B cell (primary cell): ENCODE measurements at regions not wholly inside any gene's neighbourhood (a gene's known extent, or its start where the extent isn't known, plus 50 kb on each side); places are given as distances from the start of the nearest gene placed in this dataset.

Experiments used
- ATAC-seq: fragments of 200-7000 bp; cut with Tn5 transposase; one replicate; pipeline ENCODE4 v1.10.0; 2021; ENCODE audit warnings: low read depth, mild to moderate bottlenecking, moderate number of reproducible peaks, moderate library complexity
- CTCF ChIA-PET: fragments of 350-600 bp; sonication (Branson Sonifier 250); formaldehyde crosslinking; loops from one replicate; lab custom pipeline; 2021; ENCODE audit warnings: antibody characterized with exemption, inconsistent platforms; lab: Charles Lee
- POLR2A ChIA-PET: fragments of 350-600 bp; sonication (Branson Sonifier 250); formaldehyde crosslinking; loops from one replicate; lab custom pipeline; 2021; ENCODE audit warnings: antibody characterized with exemption; lab: Charles Lee
- DNase-seq: peaks from one replicate; pipeline ENCODE4 v3.0.0; 2013
- H2AFZ ChIP-seq: 2 replicates; pipeline ENCODE4 v1.6.1; 2012; ENCODE audit warnings: mild to moderate bottlenecking, low read depth, low read length; ENCODE audit not compliant: insufficient read depth, poor library complexity, severe bottlenecking
- H3K27ac ChIP-seq, 2 donors: 1 replicate in 1 of 2; 2 replicates in 1 of 2; pipeline ENCODE4 v1.5.1; 2012 to 2013; ENCODE audit warnings: low read length in 2 of 2, mild to moderate bottlenecking in 2 of 2, moderate library complexity in 1 of 2
- H3K27me3 ChIP-seq, 4 experiments: fragments of 200-600 bp in 1 of 4; sonication (generic) in 1 of 4; replicated peaks in 1 of 4; 1 replicate in 2 of 4; 2 replicates in 2 of 4; pipeline versions ENCODE4 v1.6.1 to v1.7.0; 2013 to 2016; ENCODE audit warnings: low read length in 3 of 4, mild to moderate bottlenecking in 2 of 4, mixed read lengths in 1 of 4, moderate library complexity in 1 of 4; ENCODE audit not compliant: insufficient read depth in 4 of 4, control insufficient read depth in 3 of 4; ENCODE audit errors: control extremely low read depth in 1 of 4
- H3K36me3 ChIP-seq, 2 experiments: replicated peaks in 1 of 2; 1 replicate in 1 of 2; 2 replicates in 1 of 2; pipeline versions ENCODE4 v1.6.1 to v1.7.1; 2013; ENCODE audit warnings: low read length in 1 of 2; ENCODE audit not compliant: insufficient read depth in 2 of 2, control insufficient read depth in 1 of 2; ENCODE audit errors: control extremely low read depth in 1 of 2, extremely low read depth in 1 of 2
- H3K4me1 ChIP-seq, 2 donors: fragments of 200-600 bp in 1 of 2; sonication (generic) in 1 of 2; 1 replicate in 1 of 2; 2 replicates in 1 of 2; pipeline versions ENCODE4 v1.5.1 to v1.6.1; 2013 to 2017; ENCODE audit warnings: low read length in 2 of 2; ENCODE audit not compliant: control insufficient read depth in 2 of 2, insufficient read depth in 2 of 2
- H3K4me2 ChIP-seq: replicated peaks from 2 replicates; pipeline ENCODE3; 2012; ENCODE audit warnings: mild to moderate bottlenecking, low read depth, low read length; ENCODE audit not compliant: poor library complexity, severe bottlenecking
- H3K4me3 ChIP-seq, 5 experiments: fragments of 200-600 bp in 1 of 5; sonication (generic) in 1 of 5; 1 replicate in 3 of 5; 2 replicates in 2 of 5; pipeline versions ENCODE4 v1.5.1 to v1.7.0; 2011 to 2016; ENCODE audit warnings: low read length in 4 of 5, mild to moderate bottlenecking in 4 of 5, low read depth in 2 of 5, control low read depth in 1 of 5, moderate library complexity in 1 of 5; ENCODE audit not compliant: insufficient read depth in 1 of 5; ENCODE audit errors: control extremely low read depth in 1 of 5, extremely low read depth in 1 of 5
- H3K79me2 ChIP-seq: fragments of 200-600 bp; sonication (generic); one replicate; pipeline ENCODE4 v1.6.0; 2016; ENCODE audit warnings: low read length; ENCODE audit not compliant: control insufficient read depth, insufficient read depth
- H3K9ac ChIP-seq: fragments of 200-600 bp; sonication (generic); 2 replicates; pipeline ENCODE4 v1.6.1; 2017; ENCODE audit warnings: mild to moderate bottlenecking, low read length, moderate library complexity
- H3K9me3 ChIP-seq, 3 donors: one replicate each; pipeline versions ENCODE4 v1.6.1 to v1.7.1; 2013; ENCODE audit warnings: low read length in 2 of 3; ENCODE audit not compliant: control insufficient read depth in 2 of 3, insufficient read depth in 1 of 3; ENCODE audit errors: control extremely low read depth in 1 of 3
- H4K20me1 ChIP-seq: 2 replicates; pipeline ENCODE4 v1.6.0; 2012; ENCODE audit warnings: mild to moderate bottlenecking, low read length; ENCODE audit not compliant: insufficient read depth, control insufficient read depth, poor library complexity, severe bottlenecking
- H3K27ac Mint-ChIP-seq: one replicate; pipeline ENCODE4 v1.8.0; 2021; ENCODE audit warnings: mixed read lengths
- H3K27me3 Mint-ChIP-seq: one replicate; pipeline ENCODE4 v1.8.0; 2021; ENCODE audit warnings: mixed read lengths
- H3K4me1 Mint-ChIP-seq: one replicate; pipeline ENCODE4 v1.8.0; 2021; ENCODE audit warnings: mixed read lengths
- H3K4me3 Mint-ChIP-seq: one replicate; pipeline ENCODE4 v1.8.0; 2021; ENCODE audit warnings: mixed read lengths
- H3K9me3 Mint-ChIP-seq: one replicate; pipeline ENCODE4 v1.8.0; 2022; ENCODE audit warnings: mixed read lengths; ENCODE audit not compliant: insufficient read depth
- EZH2 ChIP-seq: IDR thresholded peaks from 2 replicates; pipeline ENCODE4 v1.6.1; 2012; ENCODE audit warnings: borderline replicate concordance, low read depth, mild to moderate bottlenecking, moderate library complexity, low read length; ENCODE audit not compliant: insufficient read depth, poor library complexity, severe bottlenecking
- WGBS: methylation state at CpG from one replicate; pipeline ENCODE4 v1.1.5; 2013; ENCODE audit warnings: missing lambda C conversion rate; ENCODE audit not compliant: insufficient coverage; 5-methylcytosine and 5-hydroxymethylcytosine counted together
- intact Hi-C: fragments of 100-400 bp; cut with micrococcal nuclease; formaldehyde crosslinking; loops from one replicate; pipeline ENCODE4 v1.10.0; 2022
- TF ChIP-seq, protein P1 (sequence below): fragments of 200-600 bp; IDR thresholded peaks from one replicate; pipeline ENCODE4 v1.8.0; 2022; ENCODE audit warnings: antibody characterized with exemption, mild to moderate bottlenecking

GRCh38 chr20:57788936-57789613 is 79.3 kb upstream of the PMEPA1 start:
- no peak for TF ChIP-seq EZH2
- TF ChIP-seq, protein P1, sequence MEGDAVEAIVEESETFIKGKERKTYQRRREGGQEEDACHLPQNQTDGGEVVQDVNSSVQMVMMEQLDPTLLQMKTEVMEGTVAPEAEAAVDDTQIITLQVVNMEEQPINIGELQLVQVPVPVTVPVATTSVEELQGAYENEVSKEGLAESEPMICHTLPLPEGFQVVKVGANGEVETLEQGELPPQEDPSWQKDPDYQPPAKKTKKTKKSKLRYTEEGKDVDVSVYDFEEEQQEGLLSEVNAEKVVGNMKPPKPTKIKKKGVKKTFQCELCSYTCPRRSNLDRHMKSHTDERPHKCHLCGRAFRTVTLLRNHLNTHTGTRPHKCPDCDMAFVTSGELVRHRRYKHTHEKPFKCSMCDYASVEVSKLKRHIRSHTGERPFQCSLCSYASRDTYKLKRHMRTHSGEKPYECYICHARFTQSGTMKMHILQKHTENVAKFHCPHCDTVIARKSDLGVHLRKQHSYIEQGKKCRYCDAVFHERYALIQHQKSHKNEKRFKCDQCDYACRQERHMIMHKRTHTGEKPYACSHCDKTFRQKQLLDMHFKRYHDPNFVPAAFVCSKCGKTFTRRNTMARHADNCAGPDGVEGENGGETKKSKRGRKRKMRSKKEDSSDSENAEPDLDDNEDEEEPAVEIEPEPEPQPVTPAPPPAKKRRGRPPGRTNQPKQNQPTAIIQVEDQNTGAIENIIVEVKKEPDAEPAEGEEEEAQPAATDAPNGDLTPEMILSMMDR, result no peak
- Histone ChIP-seq H3K9ac (no peak overlapping the region), H3K27ac (no peak overlapping the region), H3K36me3 (no peaks in the 10 kb centered on the region), H3K4me2 (no peak overlapping the region), H4K20me1 (no peaks in the 10 kb centered on the region), H3K79me2 (no peaks in the 10 kb centered on the region), H3K4me1 (no peaks in the 10 kb centered on the region), H3K27me3 (no peaks in the 10 kb centered on the region), H3K4me3 (no peak overlapping the region), H3K9me3 (peaks cover 0 to 4% (median 0%) of the 10 kb centered on the region in 3 donors), H2AFZ (no peak overlapping the region)
- CTCF ChIA-PET, result no interaction called here
- H3K27me3 Mint-ChIP-seq, result peaks cover 4% of the 10 kb centered on the region
- ATAC-seq (no peak), DNase-seq (no peak)
- H3K4me1 Mint-ChIP-seq, result peaks cover 2% of the 10 kb centered on the region
- POLR2A ChIA-PET, result no interaction called here
- H3K9me3 Mint-ChIP-seq, result no peaks in the 10 kb centered on the region
- intact Hi-C loops, result no loop called here
- H3K4me3 Mint-ChIP-seq, result no peak overlapping the region
- 86% methylated on average over 18 of the region's 19 CpGs for WGBS
- no peak overlapping the region for H3K27ac Mint-ChIP-seq

DNA sequence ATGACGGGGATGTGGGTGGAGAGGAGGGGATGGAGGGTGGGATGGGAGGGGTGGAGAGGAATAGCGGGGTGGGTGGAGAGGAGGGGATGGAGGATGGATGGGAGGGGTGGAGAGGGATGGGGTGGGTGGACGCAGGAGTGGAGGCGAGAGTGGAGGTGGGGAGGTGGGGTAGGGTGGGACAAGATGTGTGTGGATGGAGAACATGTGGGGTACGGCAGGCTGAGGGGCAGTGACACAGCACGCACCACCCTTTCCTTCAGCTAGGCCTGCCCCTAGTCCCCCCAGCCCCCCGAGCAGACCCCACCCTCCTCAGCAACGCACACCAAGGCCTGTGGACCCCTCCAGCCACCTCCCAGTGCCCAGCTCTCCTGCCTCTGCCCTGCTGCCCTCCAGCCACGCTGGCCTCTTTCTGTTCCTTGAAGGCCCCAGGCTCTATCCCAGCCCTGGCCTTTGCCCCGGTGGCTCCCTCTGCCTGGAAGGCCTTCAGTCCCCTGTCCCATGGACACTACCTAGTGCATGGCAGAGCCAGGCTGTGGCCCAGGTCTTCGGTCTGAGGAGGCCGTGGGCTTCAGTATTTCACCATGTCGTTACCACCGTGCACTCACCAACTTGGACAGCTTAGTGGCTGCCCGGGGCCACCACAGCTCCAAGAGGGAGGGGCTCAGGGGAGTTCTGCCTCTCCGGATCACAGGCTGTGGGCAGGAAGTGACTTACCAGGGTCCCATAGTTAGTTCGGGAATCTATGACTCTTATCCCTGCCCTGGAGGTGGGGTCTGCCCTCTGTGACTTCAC is 78.4 kb upstream of the PMEPA1 start:
- Histone ChIP-seq H3K4me1 (no peaks in the 10 kb centered on the region), H2AFZ (no peak overlapping the region), H3K4me2 (no peak overlapping the region), H4K20me1 (no peaks in the 10 kb centered on the region), H3K27ac (no peak overlapping the region), H3K9me3 (peaks cover 0 to 4% (median 0%) of the 10 kb centered on the region in 3 donors), H3K4me3 (no peak overlapping the region), H3K27me3 (peaks cover 0 to 1% (median 0%) of the 10 kb centered on the region in 4 experiments), H3K36me3 (no peaks in the 10 kb centered on the region), H3K9ac (no peak overlapping the region), H3K79me2 (no peaks in the 10 kb centered on the region)
- TF ChIP-seq, protein P1, result no peak
- no peak for TF ChIP-seq EZH2
- intact Hi-C loops, result no loop called here
- ATAC-seq (no peak), DNase-seq (no peak)
- 89% methylated on average over 13 of the region's 17 CpGs for WGBS
- Mint-ChIP-seq H3K9me3 (no peaks in the 10 kb centered on the region), H3K4me1 (peaks cover 2% of the 10 kb centered on the region), H3K4me3 (no peak overlapping the region), H3K27me3 (peaks cover 3% of the 10 kb centered on the region), H3K27ac (no peak overlapping the region)
- ChIA-PET POLR2A (no interaction called here), CTCF (no interaction called here)
